OCI-LY7 (cell line): ENCODE measurements at regions not wholly inside any gene's neighbourhood (a gene's known extent, or its start where the extent isn't known, plus 50 kb on each side); places are given as distances from the start of the nearest gene placed in this dataset.

Experiments
- BruUV-seq: library from RNA; stranded (reverse); fragments of 400-500 nt; replicated peaks from 2 replicates; lab custom pipeline; 2021; lab: Mats Ljungman, UMichigan
- CTCF ChIA-PET: fragments of 300-600 bp; sonication (Branson Sonifier 250); formaldehyde crosslinking; loops from one replicate; lab custom pipeline; 2022; ENCODE audit warnings: antibody characterized with exemption; ENCODE audit not compliant: unreplicated experiment; lab: Charles Lee
- POLR2A ChIA-PET: fragments of 300-600 bp; sonication (Branson Sonifier 250); formaldehyde crosslinking; loops from one replicate; lab custom pipeline; 2022; ENCODE audit warnings: antibody characterized with exemption; lab: Charles Lee
- DNase-seq: peaks from one replicate; pipeline ENCODE4 v3.0.0-alpha.2; 2015; ENCODE audit warnings: low spot score
- H2AFZ ChIP-seq: fragments of 200-600 bp; sonication (generic), shearing (Covaris generic); 2 replicates; pipeline ENCODE4 v1.6.1; 2014; ENCODE audit warnings: mild to moderate bottlenecking, antibody characterized with exemption, low read length, moderate library complexity
- H3K27ac ChIP-seq: fragments of 200-600 bp; sonication (generic); 2 replicates; pipeline ENCODE4 v1.5.1; 2014; ENCODE audit warnings: mixed run types, low read depth, mild to moderate bottlenecking, moderate library complexity, low read length, inconsistent platforms; ENCODE audit not compliant: poor library complexity, severe bottlenecking
- H3K36me3 ChIP-seq: fragments of 200-600 bp; sonication (generic); 2 replicates; pipeline ENCODE4 v1.6.1; 2014; ENCODE audit warnings: mild to moderate bottlenecking, antibody characterized with exemption, low read length, moderate library complexity, mixed read lengths; ENCODE audit not compliant: insufficient read depth
- H3K4me1 ChIP-seq: fragments of 200-600 bp; sonication (generic); 2 replicates; pipeline ENCODE4 v1.5.1; 2014; ENCODE audit warnings: mild to moderate bottlenecking, low read length; ENCODE audit not compliant: insufficient read depth, poor library complexity, severe bottlenecking
- H3K4me2 ChIP-seq: fragments of 200-600 bp; sonication (generic); 2 replicates; pipeline ENCODE4 v1.6.1; 2014; ENCODE audit warnings: mild to moderate bottlenecking, low read length
- H3K4me3 ChIP-seq: fragments of 200-600 bp; sonication (generic); 2 replicates; pipeline ENCODE4 v1.5.1; 2014; ENCODE audit warnings: mild to moderate bottlenecking, low read depth, low read length; ENCODE audit not compliant: poor library complexity, severe bottlenecking
- H3K79me2 ChIP-seq: fragments of 200-600 bp; sonication (generic); 2 replicates; pipeline ENCODE4 v1.6.1; 2016; ENCODE audit warnings: low read depth, mild to moderate bottlenecking, low read length, moderate library complexity, mixed read lengths; ENCODE audit not compliant: insufficient read depth
- H3K9me2 ChIP-seq: fragments of 200-600 bp; sonication (generic); 2 replicates; pipeline ENCODE4 v1.6.1; 2016; ENCODE audit warnings: mild to moderate bottlenecking, low read length, mixed read lengths; ENCODE audit not compliant: insufficient read depth
- H3K9me3 ChIP-seq: fragments of 200-600 bp; sonication (generic); 2 replicates; pipeline ENCODE4 v1.6.1; 2014; ENCODE audit warnings: mild to moderate bottlenecking, mixed run types, low read length, mixed read lengths
- H4K20me1 ChIP-seq: fragments of 200-600 bp; sonication (generic); 2 replicates; pipeline ENCODE4 v1.6.1; 2014; ENCODE audit warnings: mild to moderate bottlenecking, antibody characterized with exemption, low read length, moderate library complexity, mixed read lengths; ENCODE audit not compliant: insufficient read depth
- EZH2phosphoT487 ChIP-seq: fragments of 200-600 bp; sonication (generic); IDR thresholded peaks from 2 replicates; pipeline ENCODE4 v1.6.1; 2018; ENCODE audit warnings: low read depth, borderline replicate concordance, mild to moderate bottlenecking, mixed run types, antibody characterized with exemption, low read length, moderate library complexity, mixed read lengths
- intact Hi-C: fragments of 100-400 bp; cut with micrococcal nuclease; formaldehyde crosslinking; loops from one replicate; pipeline ENCODE4 v1.10.0; 2022; ENCODE audit not compliant: unreplicated experiment
- TF ChIP-seq, protein P1 (sequence below): fragments of 200-600 bp; sonication (generic); conservative IDR thresholded peaks from 2 replicates; pipeline ENCODE4 v1.5.1; 2014; ENCODE audit warnings: mild to moderate bottlenecking, antibody characterized with exemption, low read length, moderate library complexity, mixed read lengths

- no peak overlapping the region for H2AFZ ChIP-seq
- no peak overlapping the region for H3K27ac ChIP-seq
- no peaks in the 10 kb centered on the region for H3K9me3 ChIP-seq
- intact Hi-C loops = no loop called here
- H3K4me2 ChIP-seq = no peak overlapping the region
- H3K9me2 ChIP-seq = no peaks in the 10 kb centered on the region
- POLR2A ChIA-PET = no interaction called here
- TF ChIP-seq, protein P1, sequence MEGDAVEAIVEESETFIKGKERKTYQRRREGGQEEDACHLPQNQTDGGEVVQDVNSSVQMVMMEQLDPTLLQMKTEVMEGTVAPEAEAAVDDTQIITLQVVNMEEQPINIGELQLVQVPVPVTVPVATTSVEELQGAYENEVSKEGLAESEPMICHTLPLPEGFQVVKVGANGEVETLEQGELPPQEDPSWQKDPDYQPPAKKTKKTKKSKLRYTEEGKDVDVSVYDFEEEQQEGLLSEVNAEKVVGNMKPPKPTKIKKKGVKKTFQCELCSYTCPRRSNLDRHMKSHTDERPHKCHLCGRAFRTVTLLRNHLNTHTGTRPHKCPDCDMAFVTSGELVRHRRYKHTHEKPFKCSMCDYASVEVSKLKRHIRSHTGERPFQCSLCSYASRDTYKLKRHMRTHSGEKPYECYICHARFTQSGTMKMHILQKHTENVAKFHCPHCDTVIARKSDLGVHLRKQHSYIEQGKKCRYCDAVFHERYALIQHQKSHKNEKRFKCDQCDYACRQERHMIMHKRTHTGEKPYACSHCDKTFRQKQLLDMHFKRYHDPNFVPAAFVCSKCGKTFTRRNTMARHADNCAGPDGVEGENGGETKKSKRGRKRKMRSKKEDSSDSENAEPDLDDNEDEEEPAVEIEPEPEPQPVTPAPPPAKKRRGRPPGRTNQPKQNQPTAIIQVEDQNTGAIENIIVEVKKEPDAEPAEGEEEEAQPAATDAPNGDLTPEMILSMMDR = no peak
- TF ChIP-seq EZH2phosphoT487 = no peak
- H3K79me2 ChIP-seq = no peaks in the 10 kb centered on the region
- no TSS peak for BruUV-seq
- no peaks in the 10 kb centered on the region for H3K4me1 ChIP-seq
- no peaks in the 10 kb centered on the region for H4K20me1 ChIP-seq
- DNase-seq = no peak
- CTCF ChIA-PET = no interaction called here
- no peaks in the 10 kb centered on the region for H3K36me3 ChIP-seq
- no peak overlapping the region for H3K4me3 ChIP-seq
Measured at GRCh38 chr2:125630377-125630776, 1025.6 kb upstream of the GYPC start.

- no peaks in the 10 kb centered on the region for H3K4me1 ChIP-seq
- H3K36me3 ChIP-seq = no peaks in the 10 kb centered on the region
- no peak for TF ChIP-seq EZH2phosphoT487
- TF ChIP-seq, protein P1 = no peak
- H3K4me2 ChIP-seq = no peak overlapping the region
- no peaks in the 10 kb centered on the region for H3K9me3 ChIP-seq
- H3K4me3 ChIP-seq = no peak overlapping the region
- DNase-seq = no peak
- H3K79me2 ChIP-seq = no peaks in the 10 kb centered on the region
- H4K20me1 ChIP-seq = no peaks in the 10 kb centered on the region
- no peak overlapping the region for H2AFZ ChIP-seq
- H3K9me2 ChIP-seq = no peaks in the 10 kb centered on the region
- no peak overlapping the region for H3K27ac ChIP-seq
- intact Hi-C loops = no loop called here
- POLR2A ChIA-PET = no interaction called here
- CTCF ChIA-PET = no interaction called here
- BruUV-seq = no TSS peak
Measured at GRCh38 chr2:125634662-125635061, 1021.3 kb upstream of the GYPC start.

DNA sequence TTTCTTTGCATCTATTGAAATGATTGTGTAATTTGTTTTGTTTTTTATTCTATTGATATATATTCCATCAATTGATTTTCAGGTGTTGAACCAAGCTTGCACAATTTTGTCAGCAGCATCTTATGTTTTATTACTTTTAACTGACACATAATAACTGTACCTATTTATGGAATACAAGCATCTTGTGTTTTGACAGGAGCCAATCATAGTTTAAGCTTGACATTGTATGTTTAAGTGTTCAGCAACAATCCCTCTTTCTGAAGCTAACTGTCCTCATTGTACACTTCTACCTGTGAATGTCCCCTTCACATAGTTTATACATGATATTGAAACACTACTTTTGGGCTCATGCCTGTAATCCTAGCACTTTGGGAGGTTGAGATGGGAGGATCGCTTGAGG, 1017.6 kb upstream of the GYPC start:
- Histone ChIP-seq H3K79me2 (no peaks in the 10 kb centered on the region), H3K27ac (no peak overlapping the region), H3K4me3 (no peak overlapping the region), H4K20me1 (no peaks in the 10 kb centered on the region), H3K4me2 (no peak overlapping the region), H2AFZ (no peak overlapping the region), H3K9me3 (no peaks in the 10 kb centered on the region), H3K9me2 (no peaks in the 10 kb centered on the region), H3K36me3 (no peaks in the 10 kb centered on the region), H3K4me1 (no peaks in the 10 kb centered on the region)
- intact Hi-C loops = no loop called here
- CTCF ChIA-PET = no interaction called here
- no TSS peak for BruUV-seq
- POLR2A ChIA-PET = interaction anchor here (1.2 kb wide), 1 partner anchor 13 kb away, joined by 4 read pairs; no protein-coding TSS in a partner anchor
- DNase-seq = no peak
- TF ChIP-seq, protein P1 = no peak
- no peak for TF ChIP-seq EZH2phosphoT487
